AG20443 (cell line): ENCODE measurements at regions not wholly inside any gene's neighbourhood (a gene's known extent, or its start where the extent isn't known, plus 50 kb on each side); places are given as distances from the start of the nearest gene placed in this dataset.
"Not testable (repeated sequence)": the region's sequence is repeated elsewhere in the genome, so short reads cannot be mapped to it uniquely, and the experiment has no call there.

ENCODE experiments used
- DNase-seq: peaks from one replicate; pipeline ENCODE4 v3.0.0; 2012; ENCODE audit warnings: low spot score, mixed read lengths

- DNase-seq = peak; percentile 23
Observed at GRCh38 chr13:59305896-59306295, 857.8 kb downstream of the DIAPH3 start.

GRCh38 chr13:59312776-59313175, 851.0 kb downstream of the DIAPH3 start:
- DNase-seq = no peak

- peak; percentile 50 for DNase-seq
Observed at GRCh38 chr13:59318320-59318930, 845.3 kb downstream of the DIAPH3 start.

- DNase-seq = no peak
Observed at GRCh38 chr13:59319276-59319675, 844.5 kb downstream of the DIAPH3 start.

GRCh38 chr13:59320021-59320420, 843.7 kb downstream of the DIAPH3 start:
- DNase-seq = no peak

- DNase-seq = not testable (repeated sequence)
Observed at GRCh38 chr13:59324401-59324800, 839.3 kb downstream of the DIAPH3 start.

- DNase-seq = no peak
Observed at GRCh38 chr13:59326717-59327116, 837.0 kb downstream of the DIAPH3 start.

GRCh38 chr13:59330764-59331163, 833.0 kb downstream of the DIAPH3 start:
- DNase-seq = no peak

- DNase-seq = no peak
Observed at GRCh38 chr13:59332966-59333365, 830.8 kb downstream of the DIAPH3 start.

- no peak for DNase-seq
Observed at GRCh38 chr13:59337070-59337469, 826.7 kb downstream of the DIAPH3 start.

- no peak for DNase-seq
Observed at GRCh38 chr13:59340151-59340550, 823.6 kb downstream of the DIAPH3 start.

- no peak for DNase-seq
Observed at GRCh38 chr13:59340581-59340980, 823.1 kb downstream of the DIAPH3 start.

- no peak for DNase-seq
Observed at GRCh38 chr13:59342400-59342799, 821.3 kb downstream of the DIAPH3 start.

GRCh38 chr13:59343132-59343531, 820.6 kb downstream of the DIAPH3 start:
- DNase-seq = no peak

GRCh38 chr13:59343993-59344822, 819.5 kb downstream of the DIAPH3 start:
- no peak for DNase-seq

GRCh38 chr13:59345311-59345710, 818.4 kb downstream of the DIAPH3 start:
- no peak for DNase-seq

- no peak for DNase-seq
Observed at GRCh38 chr13:59346999-59347723, 816.6 kb downstream of the DIAPH3 start.

- DNase-seq = no peak
Observed at GRCh38 chr13:59348617-59349016, 815.1 kb downstream of the DIAPH3 start.

- DNase-seq = no peak
Observed at GRCh38 chr13:59352600-59352999, 811.1 kb downstream of the DIAPH3 start.

- no peak for DNase-seq
Observed at GRCh38 chr13:59354665-59355369, 808.9 kb downstream of the DIAPH3 start.

GRCh38 chr13:59356607-59357006, 807.1 kb downstream of the DIAPH3 start:
- DNase-seq = peak; percentile 19

- DNase-seq = no peak
Observed at GRCh38 chr13:59358014-59358413, 805.7 kb downstream of the DIAPH3 start.
